ENCODE measurements at regions not wholly inside any gene's neighbourhood (a gene's known extent, or its start where the extent isn't known, plus 50 kb on each side); places are given as distances from the start of the nearest gene placed in this dataset.

GRCh38 chr1:226470921-226471866, 63.3 kb upstream of the PARP1 start:
- TF ChIP-seq RCOR1 (IDR thresholded peaks at IDR 0.05; ENCODE audit: low read length) = no peak
- TF ChIP-seq, protein P1, sequence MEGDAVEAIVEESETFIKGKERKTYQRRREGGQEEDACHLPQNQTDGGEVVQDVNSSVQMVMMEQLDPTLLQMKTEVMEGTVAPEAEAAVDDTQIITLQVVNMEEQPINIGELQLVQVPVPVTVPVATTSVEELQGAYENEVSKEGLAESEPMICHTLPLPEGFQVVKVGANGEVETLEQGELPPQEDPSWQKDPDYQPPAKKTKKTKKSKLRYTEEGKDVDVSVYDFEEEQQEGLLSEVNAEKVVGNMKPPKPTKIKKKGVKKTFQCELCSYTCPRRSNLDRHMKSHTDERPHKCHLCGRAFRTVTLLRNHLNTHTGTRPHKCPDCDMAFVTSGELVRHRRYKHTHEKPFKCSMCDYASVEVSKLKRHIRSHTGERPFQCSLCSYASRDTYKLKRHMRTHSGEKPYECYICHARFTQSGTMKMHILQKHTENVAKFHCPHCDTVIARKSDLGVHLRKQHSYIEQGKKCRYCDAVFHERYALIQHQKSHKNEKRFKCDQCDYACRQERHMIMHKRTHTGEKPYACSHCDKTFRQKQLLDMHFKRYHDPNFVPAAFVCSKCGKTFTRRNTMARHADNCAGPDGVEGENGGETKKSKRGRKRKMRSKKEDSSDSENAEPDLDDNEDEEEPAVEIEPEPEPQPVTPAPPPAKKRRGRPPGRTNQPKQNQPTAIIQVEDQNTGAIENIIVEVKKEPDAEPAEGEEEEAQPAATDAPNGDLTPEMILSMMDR (IDR thresholded peaks at IDR 0.05) = no peak
- TF ChIP-seq SMC3 (IDR thresholded peaks at IDR 0.05; ENCODE audit: low read depth, low read length) = no peak
- no peak for TF ChIP-seq NRF1 (IDR thresholded peaks at IDR 0.05; ENCODE audit: low read depth, low read length)
- no peak for TF ChIP-seq FOSL2 (IDR thresholded peaks at IDR 0.05; ENCODE audit: borderline replicate concordance, low read depth)
- no peak for TF ChIP-seq GATA2 (CRISPR knock-in tag; IDR thresholded peaks at IDR 0.05)
- TF ChIP-seq TCF12 (IDR thresholded peaks at IDR 0.05) = no peak
- TF ChIP-seq GABPA (IDR thresholded peaks at IDR 0.05; ENCODE audit: low read depth) = no peak
- no peak for TF ChIP-seq SIN3A (IDR thresholded peaks at IDR 0.05; ENCODE audit: borderline replicate concordance, low read depth, low read length)
